GM21526 (cell line): ENCODE measurements at regions not wholly inside any gene's neighbourhood (a gene's known extent, or its start where the extent isn't known, plus 50 kb on each side); places are given as distances from the start of the nearest gene placed in this dataset.

Experiments used
- ATAC-seq: cut with Tn5 transposase; IDR thresholded peaks from one replicate; pipeline ENCODE4 v1.9.1; 2021; ENCODE audit warnings: moderate library complexity; ENCODE audit not compliant: unreplicated experiment, low FRiP score

GRCh38 chr6:119591235-119591634 is 241.7 kb upstream of the MAN1A1 start:
- ATAC-seq, result no peak

GRCh38 chr6:119590066-119590465 is 240.5 kb upstream of the MAN1A1 start:
- ATAC-seq, result no peak

- no peak for ATAC-seq
These were observed 238.0 kb upstream of the MAN1A1 start for GRCh38 chr6:119587537-119587936.

- ATAC-seq, result peak; percentile 96
These were observed 236.8 kb upstream of the MAN1A1 start for GRCh38 chr6:119586250-119586882.

- no peak for ATAC-seq
These were observed 234.5 kb upstream of the MAN1A1 start for GRCh38 chr6:119584088-119584487.

DNA sequence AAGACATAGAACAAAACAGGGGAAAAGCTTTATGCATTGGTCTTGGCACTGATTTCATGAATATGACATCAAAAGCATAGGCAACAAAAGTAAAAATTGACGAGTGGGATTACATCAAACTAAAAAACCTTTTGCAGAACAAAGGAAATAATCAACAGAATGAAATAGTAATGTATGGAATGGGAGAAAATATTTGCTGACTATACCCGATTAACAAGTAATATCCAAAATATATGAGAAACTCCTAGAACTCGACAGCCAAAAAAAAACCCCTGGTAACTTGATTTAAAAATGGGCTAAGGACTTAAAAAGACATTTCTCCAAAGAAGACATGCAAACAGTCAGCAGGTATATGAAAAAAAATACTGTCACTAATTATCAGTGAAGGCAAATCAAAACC is 231.7 kb upstream of the MAN1A1 start:
- ATAC-seq, result no peak

- no peak for ATAC-seq
These were observed 226.2 kb upstream of the MAN1A1 start for GRCh38 chr6:119575721-119576120.

DNA sequence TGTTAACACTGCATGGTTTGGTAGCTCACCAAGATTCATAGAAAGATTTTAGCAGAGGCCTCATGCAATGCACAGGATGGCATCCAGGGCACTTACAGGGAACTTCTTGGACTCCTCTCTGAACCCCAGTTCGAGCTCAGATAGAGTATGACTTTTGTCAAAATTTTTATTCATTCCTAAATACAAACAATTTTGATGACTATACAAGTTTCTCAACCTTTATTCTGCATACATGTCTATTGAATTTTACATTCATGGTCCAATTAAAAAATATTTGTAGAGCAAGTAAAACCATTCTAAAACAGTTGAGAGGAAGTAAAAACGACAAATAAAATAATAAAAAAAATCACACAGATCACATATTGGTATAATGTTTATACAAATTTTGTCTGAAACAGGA is 219.0 kb upstream of the MAN1A1 start:
- no peak for ATAC-seq

- no peak for ATAC-seq
These were observed 217.1 kb upstream of the MAN1A1 start for GRCh38 chr6:119566546-119567260.

DNA sequence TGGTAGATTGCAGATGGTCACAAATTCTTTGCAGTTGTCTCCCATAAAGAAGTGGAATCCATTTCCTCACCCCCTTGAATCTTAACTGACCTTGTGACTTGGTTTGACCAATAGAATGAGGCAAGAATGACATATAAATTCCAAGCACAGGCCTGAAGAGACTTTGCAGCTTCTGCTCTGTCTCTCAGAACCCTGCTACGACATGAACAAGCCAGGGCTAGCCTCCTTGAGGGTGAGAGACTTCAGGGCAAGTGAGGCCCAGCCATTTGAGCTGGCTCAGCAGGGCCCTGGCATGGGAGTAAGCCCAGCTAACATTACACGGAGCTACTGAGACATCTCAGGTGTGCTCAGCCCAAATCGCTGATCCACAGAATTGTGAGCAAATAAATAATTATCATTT is 216.3 kb upstream of the MAN1A1 start:
- ATAC-seq, result no peak

- ATAC-seq, result no peak
These were observed 212.6 kb upstream of the MAN1A1 start for GRCh38 chr6:119562168-119562567.

GRCh38 chr6:119559586-119559985 is 210.0 kb upstream of the MAN1A1 start:
- ATAC-seq, result no peak

DNA sequence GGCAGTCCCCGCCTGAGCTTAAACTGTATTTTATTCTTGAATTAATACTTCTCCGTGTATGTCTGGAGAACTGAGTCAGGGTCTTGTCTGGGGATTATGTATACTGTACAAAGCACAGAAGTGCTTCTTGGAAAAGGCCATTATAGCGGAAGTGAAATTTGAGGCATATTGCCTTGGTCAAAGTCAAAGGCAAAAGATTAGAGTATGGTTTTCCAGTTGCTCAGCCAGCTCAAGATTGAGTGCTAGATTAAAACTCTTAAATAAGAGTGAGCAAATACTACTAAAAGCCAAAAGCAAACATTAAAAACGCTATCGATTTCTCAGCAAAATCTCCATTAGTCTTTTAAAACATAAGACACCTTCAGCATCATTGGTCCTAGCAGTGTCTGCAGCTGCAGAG is 207.7 kb upstream of the MAN1A1 start:
- no peak for ATAC-seq

- ATAC-seq, result no peak
These were observed 202.5 kb upstream of the MAN1A1 start for GRCh38 chr6:119552021-119552420.

DNA sequence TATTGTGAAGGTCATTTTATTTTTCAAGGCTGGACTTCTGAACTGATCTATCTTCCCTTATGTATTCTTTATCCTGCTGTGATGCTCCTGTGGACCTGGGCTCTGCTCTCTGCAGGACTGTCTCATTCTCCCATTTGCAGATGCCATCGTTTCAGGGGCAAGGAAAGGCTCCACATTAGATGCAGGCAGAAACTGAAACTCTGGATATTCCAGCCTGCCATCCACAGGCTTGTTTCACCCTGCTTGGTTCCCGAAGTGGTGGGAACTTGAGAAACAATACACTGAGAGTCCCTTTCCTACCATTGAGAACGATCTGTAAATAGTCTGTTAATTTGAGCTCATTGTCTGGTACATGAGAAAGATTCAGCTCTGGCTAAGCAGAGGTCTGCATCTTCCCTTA is 197.5 kb upstream of the MAN1A1 start:
- ATAC-seq, result no peak

- no peak for ATAC-seq
These were observed 195.7 kb upstream of the MAN1A1 start for GRCh38 chr6:119545245-119545644.

DNA sequence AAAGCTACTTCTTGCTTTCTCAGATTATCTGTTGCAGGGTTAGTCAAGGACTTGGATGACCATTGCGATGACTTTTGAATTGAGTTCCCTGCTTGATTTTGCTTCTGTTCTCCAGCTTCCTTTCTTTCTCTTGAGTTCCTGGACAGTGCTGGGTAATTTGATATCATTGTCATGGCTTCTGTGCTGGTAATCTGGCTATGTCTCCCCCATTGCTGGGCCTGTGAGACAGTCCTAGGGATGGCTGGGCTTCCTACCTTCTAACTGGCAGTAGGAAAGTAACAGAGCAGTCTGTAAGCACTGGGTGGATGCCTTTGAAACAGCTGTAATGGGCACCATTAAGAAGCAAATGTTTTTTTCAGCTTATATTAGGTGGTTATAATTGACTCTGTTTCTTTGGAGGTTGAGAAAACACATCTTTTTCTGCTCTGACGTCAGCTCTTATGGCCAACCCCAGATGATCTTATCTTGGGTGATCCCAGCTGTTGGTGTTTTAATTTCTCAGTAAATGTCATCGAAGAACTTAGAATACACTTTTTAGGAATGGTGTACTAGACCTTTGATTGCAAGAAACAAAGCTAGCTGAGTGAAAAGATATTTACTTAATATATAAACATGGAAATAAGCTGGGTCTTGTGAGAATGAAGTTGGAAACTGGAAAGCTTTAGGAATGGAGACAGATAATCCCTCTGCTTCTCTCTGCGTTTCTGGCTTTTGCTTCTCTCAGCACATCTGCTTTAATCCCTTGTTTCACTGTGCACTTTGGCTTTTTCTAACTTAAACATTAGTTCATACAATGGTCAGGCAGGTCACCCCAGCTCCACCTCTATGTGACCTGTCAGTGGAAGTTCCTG is 195.0 kb upstream of the MAN1A1 start:
- ATAC-seq, result no peak

DNA sequence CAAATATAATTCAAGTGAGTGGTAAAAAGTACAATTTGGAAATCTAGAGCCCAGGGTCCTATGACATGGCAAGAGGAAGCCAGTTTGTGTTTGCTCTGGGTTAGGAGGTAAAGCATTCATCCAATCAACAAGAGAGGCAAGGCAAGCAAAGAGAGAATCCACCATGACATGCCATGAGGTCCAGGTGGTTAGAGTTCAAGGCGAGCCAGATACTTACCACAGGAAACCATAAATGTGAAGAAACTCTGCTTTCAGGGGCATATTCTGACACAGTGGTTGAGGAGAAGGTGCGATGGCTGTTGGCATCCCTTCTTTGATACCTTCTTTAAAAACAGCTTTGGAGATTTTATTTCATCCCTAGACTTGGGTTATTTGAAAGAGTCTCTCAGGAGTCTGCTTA is 193.8 kb upstream of the MAN1A1 start:
- ATAC-seq, result no peak

GRCh38 chr6:119542037-119542436 is 192.5 kb upstream of the MAN1A1 start:
- ATAC-seq, result no peak

- no peak for ATAC-seq
These were observed 191.8 kb upstream of the MAN1A1 start for GRCh38 chr6:119541132-119541905.

DNA sequence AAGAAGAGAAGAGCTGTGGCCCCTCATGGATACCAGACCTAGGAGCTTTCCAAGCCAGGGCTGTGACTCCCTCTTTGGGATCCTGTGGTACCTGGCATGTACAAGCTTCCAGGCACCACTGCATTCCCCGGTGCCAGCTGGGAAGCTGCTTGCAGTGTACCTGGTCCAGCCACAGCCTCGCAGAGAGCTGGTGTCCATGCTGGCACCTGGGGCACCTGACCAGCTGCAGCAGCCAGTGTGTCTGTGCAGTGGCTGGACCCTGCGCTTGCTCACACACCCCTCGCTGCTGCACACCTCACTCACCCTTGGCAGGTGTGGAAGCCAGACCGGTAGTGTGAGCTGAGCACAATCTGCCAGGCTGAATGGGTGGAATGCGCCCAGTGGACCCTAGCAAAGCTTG is 190.9 kb upstream of the MAN1A1 start:
- no peak for ATAC-seq
